Upper lobe of right lung (tissue), 1 donor: ENCODE measurements at regions not wholly inside any gene's neighbourhood (a gene's known extent, or its start where the extent isn't known, plus 50 kb on each side); places are given as distances from the start of the nearest gene placed in this dataset.

Experiments
- ATAC-seq: fragments of 200-7000 bp; cut with Tn5 transposase; one replicate; pipeline ENCODE4 v1.9.1; 2020; ENCODE audit warnings: mild to moderate bottlenecking, moderate library complexity
- DNase-seq: peaks from one replicate; pipeline ENCODE4 v3.0.0-alpha.2; 2020
- H3K27ac ChIP-seq: fragments of 200-600 bp; one replicate; pipeline ENCODE4 v1.8.0; 2022
- H3K27me3 ChIP-seq: fragments of 200-600 bp; one replicate; pipeline ENCODE4 v1.8.0; 2022; ENCODE audit warnings: mild to moderate bottlenecking
- H3K36me3 ChIP-seq: fragments of 200-600 bp; one replicate; pipeline ENCODE4 v1.8.0; 2022
- H3K4me1 ChIP-seq: fragments of 200-600 bp; one replicate; pipeline ENCODE4 v1.8.0; 2022
- H3K4me3 ChIP-seq: fragments of 200-600 bp; one replicate; pipeline ENCODE4 v1.8.0; 2022; ENCODE audit warnings: mild to moderate bottlenecking
- H3K9me3 ChIP-seq: fragments of 200-600 bp; one replicate; pipeline ENCODE4 v1.8.0; 2022
- intact Hi-C: fragments of 100-400 bp; cut with DNase I; formaldehyde crosslinking; loops from one replicate; pipeline ENCODE4 v1.11.0; 2022
- TF ChIP-seq, protein P1 (sequence below): fragments of 200-600 bp; IDR thresholded peaks from one replicate; pipeline ENCODE4 v1.8.0; 2022; ENCODE audit warnings: antibody characterized with exemption
- donor health status: DM: no; HTN: yes; CAD: no; lungs with severe emphysema.

DNA sequence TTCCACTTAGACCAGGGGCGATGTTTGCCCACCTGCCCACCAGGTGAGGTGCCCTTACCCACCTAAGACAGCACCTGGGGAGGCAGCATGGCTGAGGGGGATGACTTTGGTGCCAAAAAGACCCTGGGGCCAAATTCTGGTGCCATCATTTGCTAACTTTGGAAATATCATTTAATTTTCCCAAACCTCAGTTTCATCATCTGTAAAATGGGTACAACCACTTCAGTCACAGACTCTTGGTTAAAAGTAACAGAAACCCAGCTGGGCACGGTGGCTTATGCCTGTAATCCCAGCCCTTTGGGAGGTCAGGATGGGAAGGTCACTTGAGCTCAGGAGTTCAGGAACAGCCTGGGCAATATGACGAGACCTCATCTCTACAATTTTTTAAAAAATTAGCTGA, 177.8 kb downstream of the USP12 start:
- Histone ChIP-seq H3K27me3 (no peaks in the 10 kb centered on the region), H3K27ac (no peak overlapping the region), H3K9me3 (no peaks in the 10 kb centered on the region), H3K36me3 (no peaks in the 10 kb centered on the region), H3K4me1 (peaks cover 6% of the 10 kb centered on the region), H3K4me3 (no peak overlapping the region)
- TF ChIP-seq, protein P1, sequence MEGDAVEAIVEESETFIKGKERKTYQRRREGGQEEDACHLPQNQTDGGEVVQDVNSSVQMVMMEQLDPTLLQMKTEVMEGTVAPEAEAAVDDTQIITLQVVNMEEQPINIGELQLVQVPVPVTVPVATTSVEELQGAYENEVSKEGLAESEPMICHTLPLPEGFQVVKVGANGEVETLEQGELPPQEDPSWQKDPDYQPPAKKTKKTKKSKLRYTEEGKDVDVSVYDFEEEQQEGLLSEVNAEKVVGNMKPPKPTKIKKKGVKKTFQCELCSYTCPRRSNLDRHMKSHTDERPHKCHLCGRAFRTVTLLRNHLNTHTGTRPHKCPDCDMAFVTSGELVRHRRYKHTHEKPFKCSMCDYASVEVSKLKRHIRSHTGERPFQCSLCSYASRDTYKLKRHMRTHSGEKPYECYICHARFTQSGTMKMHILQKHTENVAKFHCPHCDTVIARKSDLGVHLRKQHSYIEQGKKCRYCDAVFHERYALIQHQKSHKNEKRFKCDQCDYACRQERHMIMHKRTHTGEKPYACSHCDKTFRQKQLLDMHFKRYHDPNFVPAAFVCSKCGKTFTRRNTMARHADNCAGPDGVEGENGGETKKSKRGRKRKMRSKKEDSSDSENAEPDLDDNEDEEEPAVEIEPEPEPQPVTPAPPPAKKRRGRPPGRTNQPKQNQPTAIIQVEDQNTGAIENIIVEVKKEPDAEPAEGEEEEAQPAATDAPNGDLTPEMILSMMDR: no peak
- intact Hi-C loops: no loop called here
- ATAC-seq (no peak), DNase-seq (no peak)

GRCh38 chr13:26992951-26993719, 178.5 kb downstream of the USP12 start:
- no peaks in the 10 kb centered on the region for H3K27me3 ChIP-seq
- no peak overlapping the region for H3K4me3 ChIP-seq
- no peak overlapping the region for H3K27ac ChIP-seq
- no peaks in the 10 kb centered on the region for H3K36me3 ChIP-seq
- intact Hi-C loops: no loop called here
- peaks cover 6% of the 10 kb centered on the region for H3K4me1 ChIP-seq
- DNase-seq: no peak
- TF ChIP-seq, protein P1: no peak
- no peak for ATAC-seq
- no peaks in the 10 kb centered on the region for H3K9me3 ChIP-seq

DNA sequence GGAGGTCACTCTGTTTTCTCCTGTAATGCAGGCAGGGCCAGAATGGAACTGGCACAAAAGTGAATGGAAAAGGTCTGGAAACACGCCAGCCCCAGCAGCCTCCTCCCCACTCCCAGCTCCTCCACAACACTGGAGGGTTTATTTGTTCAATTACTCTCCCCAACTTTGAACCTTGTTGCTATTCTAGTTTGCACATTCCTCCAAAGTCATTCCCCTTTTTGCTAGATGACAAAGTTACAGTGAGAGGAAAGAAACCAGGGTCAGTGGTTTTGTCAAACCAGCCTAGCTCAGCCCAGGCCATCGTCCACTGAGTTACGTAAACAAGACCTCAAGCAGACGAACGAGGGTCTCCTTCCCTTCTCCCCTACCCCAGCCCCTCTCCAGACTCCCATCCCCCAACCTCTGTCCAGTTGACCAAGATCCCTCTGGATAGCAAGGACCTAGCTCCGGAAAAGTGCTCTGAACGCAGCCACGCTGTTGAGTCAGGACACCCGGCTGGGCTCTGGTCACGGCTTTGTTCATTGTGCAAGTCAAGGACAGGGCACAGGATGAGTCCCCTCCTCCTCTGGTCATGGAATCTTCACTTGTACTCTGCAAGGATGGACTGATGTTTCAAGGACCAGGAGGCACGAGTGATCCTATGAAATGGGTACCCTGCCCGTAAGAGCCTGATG, 180.0 kb downstream of the USP12 start:
- TF ChIP-seq, protein P1: no peak
- DNase-seq (no peak), ATAC-seq (peak; percentile 30)
- intact Hi-C loops: no loop called here
- Histone ChIP-seq H3K4me3 (no peak overlapping the region), H3K27ac (no peak overlapping the region), H3K27me3 (no peaks in the 10 kb centered on the region), H3K36me3 (no peaks in the 10 kb centered on the region), H3K9me3 (no peaks in the 10 kb centered on the region), H3K4me1 (peaks cover 6% of the 10 kb centered on the region)

DNA sequence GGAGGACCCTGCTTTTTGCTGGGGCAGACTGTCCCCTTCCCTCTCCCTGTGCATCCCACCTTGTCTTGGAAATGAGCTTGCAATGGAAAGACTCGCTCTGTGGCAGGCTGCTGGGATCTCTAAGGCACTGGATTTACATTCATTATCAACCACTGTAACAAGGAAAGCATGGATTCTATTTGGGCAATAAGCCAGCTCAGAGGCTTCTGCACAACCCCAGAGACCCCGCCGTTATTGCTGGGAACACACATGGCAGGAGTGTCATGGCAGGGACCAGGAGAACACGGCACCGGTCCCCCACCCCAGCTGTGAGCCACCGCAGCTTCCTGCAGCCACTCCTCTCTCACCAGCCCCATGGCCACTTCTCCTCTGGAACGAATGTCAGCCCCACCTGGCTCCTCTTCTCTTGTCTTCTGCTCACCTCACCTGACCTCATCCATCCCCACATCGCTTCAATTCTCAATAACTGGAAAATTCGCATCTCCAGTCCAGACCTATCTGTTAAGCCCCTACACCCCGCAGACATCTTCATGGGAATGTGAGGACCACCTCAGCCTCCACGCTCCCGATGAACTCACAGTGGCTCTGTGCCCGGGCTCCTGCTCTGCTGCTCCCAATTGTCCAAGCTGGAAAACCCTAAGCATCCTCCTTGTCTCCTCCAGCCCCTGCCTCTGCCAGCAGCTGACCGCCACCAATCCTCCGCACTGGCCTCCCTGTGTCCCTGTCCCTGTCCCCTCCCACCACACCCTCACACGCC, 181.5 kb downstream of the USP12 start:
- Histone ChIP-seq H3K36me3 (no peaks in the 10 kb centered on the region), H3K4me1 (peaks cover 6% of the 10 kb centered on the region), H3K9me3 (no peaks in the 10 kb centered on the region), H3K4me3 (no peak overlapping the region), H3K27me3 (no peaks in the 10 kb centered on the region), H3K27ac (no peak overlapping the region)
- DNase-seq: no peak
- TF ChIP-seq, protein P1: no peak
- intact Hi-C loops: loop anchor here (5.0 kb wide), 1 partner anchor 367 kb away; no protein-coding TSS in a partner anchor
- no peak for ATAC-seq

DNA sequence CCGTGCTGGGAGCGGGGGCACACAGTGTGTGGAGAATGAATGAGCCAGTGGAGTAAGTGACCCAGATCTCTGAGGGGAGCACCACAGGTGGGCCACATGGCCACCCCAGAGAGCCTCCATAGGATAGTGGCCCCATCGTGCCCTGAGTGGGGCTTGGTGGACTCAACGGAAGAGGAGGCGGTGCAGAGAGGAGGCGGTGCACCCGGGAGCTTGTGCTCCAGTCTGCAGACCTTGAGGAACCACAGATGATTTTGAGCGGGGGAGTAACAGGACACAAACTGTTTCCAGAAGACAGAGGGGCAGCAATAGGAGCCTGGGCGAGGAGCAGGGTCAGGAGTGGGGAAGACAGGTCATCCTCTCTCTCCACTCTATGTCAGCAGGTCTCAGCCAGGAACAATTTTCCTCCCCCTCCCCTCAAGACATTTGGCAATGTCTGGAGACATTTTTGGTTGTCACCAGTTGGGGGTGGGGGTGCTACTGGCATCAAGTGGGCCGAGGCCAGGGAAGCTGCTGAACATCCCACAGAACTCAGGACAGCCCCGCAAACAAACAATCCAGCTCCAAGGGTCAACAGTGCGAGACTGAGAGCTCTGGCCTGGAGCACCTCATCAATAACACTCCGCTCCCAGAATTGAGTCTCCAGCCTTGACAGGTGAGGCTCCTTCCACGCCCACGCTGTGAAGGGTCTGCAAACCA, 182.2 kb downstream of the USP12 start:
- intact Hi-C loops: loop anchor here (5.0 kb wide), 1 partner anchor 368 kb away; no protein-coding TSS in a partner anchor
- no peak for ATAC-seq
- TF ChIP-seq, protein P1: no peak
- no peaks in the 10 kb centered on the region for H3K9me3 ChIP-seq
- no peaks in the 10 kb centered on the region for H3K36me3 ChIP-seq
- H3K4me3 ChIP-seq: no peak overlapping the region
- peaks cover 6% of the 10 kb centered on the region for H3K4me1 ChIP-seq
- no peak for DNase-seq
- no peak overlapping the region for H3K27ac ChIP-seq
- H3K27me3 ChIP-seq: no peaks in the 10 kb centered on the region
